GM21619 (cell line): ENCODE measurements at regions not wholly inside any gene's neighbourhood (a gene's known extent, or its start where the extent isn't known, plus 50 kb on each side); places are given as distances from the start of the nearest gene placed in this dataset.
"Not testable (repeated sequence)": the region's sequence is repeated elsewhere in the genome, so short reads cannot be mapped to it uniquely, and the experiment has no call there.

Source experiments
- ATAC-seq: cut with Tn5 transposase; IDR thresholded peaks from one replicate; pipeline ENCODE4 v1.9.1; 2021; ENCODE audit not compliant: unreplicated experiment

- ATAC-seq, result no peak
These were observed 849.2 kb upstream of the LRFN5 start for GRCh38 chr14:40757376-40757950.

- ATAC-seq, result no peak
These were observed 873.5 kb upstream of the LRFN5 start for GRCh38 chr14:40733206-40733605.

- no peak for ATAC-seq
These were observed 879.6 kb upstream of the LRFN5 start for GRCh38 chr14:40727107-40727506.

DNA sequence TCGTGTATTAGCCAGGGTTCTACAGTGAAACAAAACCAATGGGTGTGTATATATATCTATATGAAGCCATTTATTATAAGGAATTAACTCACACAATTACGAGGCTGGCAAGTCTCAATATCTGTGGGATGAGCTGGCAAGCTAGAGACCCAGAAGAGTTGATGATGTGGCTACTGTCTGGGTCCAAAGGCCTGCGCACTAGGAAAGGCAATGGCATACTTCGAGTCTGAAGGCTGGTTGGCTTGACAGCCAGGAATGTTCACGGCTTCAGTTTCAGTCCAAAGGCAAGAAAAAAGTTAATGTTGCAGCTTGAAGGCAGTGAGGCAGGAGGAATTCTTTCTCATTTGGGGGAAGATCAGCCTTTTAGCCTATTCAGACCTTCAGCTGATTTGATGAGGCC is 893.3 kb upstream of the LRFN5 start:
- no peak for ATAC-seq

- no peak for ATAC-seq
These were observed 909.4 kb upstream of the LRFN5 start for GRCh38 chr14:40697231-40697630.

DNA sequence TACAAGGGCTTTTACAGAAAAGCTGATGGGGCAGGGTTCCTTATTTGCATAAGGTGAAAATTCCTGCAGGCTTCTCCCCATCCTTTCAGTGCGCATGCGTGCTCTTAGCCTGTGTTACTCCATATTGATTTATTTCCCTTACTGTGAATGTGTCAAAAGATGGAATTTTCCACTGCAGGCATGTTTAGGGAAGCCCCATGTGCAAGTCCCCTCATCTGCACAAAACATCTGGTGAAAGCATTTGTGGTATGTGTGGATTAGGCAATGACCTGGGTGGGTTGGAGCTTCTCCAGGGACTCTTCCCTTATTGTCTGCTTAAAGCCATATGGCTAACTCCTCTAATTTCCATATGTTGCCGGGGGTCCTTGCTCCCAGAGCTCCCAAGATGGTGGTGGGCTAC is 912.7 kb upstream of the LRFN5 start:
- no peak for ATAC-seq

GRCh38 chr14:40691066-40691465 is 915.6 kb upstream of the LRFN5 start:
- no peak for ATAC-seq

DNA sequence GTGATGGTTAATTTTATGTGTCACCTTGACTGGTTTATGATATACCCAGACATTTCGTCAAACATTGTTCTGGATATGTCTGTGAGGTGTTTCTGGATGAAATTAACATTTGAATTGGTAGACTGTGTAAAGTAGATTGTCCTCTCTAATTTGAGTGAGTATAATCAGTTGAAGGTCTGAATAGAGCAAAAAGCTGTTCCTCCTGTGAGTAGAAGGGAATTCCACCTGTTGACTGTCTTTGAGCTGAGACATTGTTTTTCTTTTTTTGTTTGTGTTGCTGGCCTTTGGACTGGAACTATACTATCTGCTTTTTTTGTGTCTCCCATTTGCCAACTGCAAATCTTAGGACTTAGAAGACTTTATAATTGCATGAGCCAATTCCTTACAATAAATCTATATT is 920.9 kb upstream of the LRFN5 start:
- ATAC-seq, result no peak

DNA sequence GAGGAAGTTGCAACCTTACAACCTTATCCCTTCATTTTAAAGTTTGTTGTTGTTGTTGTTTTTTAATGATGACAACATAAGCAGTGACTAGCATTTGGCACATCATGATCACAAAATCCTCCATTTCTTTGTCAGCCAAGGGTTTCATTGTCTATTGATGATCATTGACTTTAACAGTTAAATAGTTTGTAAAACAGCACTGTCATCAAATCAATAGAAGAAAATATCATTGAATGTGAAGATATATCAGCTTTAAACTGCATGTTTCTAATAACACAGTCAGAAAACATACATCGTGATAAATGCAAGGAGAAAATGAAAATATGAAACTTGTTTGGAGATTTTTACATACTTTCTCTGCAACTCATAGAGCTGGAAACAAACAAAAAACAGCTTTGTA is 922.3 kb upstream of the LRFN5 start:
- ATAC-seq, result no peak

DNA sequence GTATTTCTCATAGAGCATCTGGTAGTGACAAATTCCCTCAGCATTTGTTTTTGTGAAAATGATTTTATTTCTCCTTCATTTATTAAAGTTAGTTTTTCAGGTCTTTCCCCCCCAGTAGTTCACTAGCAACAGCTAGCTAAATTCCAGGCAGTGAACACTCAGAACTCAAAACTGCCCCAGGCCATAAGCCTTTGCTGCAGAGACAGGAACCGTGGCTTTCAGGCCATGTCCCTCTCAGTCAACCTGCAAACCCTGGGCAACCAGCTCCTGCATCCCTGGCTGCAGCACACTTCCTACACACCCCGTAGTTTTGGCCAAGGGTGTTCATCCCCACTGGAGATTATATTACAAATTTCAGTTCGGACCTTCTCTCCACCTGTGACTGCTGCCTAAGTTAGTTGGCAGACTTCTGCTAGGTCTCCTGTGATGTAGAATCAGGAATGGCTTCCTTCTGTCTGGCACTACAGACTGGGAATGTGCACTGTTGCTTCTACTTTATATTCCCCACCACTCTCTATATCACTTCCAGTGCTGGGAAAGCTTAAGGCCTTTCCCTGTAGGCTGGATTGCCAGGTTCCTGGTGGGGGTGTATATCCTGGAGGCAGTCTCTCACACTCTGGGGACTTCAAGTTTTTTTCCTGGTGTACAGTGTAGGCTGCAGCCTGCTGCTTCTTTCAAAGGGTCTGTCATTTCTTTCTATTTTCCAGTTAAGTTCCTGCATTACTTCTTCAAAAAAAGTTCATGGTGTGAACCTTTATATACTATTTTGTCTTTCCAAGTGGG is 924.4 kb upstream of the LRFN5 start:
- no peak for ATAC-seq

DNA sequence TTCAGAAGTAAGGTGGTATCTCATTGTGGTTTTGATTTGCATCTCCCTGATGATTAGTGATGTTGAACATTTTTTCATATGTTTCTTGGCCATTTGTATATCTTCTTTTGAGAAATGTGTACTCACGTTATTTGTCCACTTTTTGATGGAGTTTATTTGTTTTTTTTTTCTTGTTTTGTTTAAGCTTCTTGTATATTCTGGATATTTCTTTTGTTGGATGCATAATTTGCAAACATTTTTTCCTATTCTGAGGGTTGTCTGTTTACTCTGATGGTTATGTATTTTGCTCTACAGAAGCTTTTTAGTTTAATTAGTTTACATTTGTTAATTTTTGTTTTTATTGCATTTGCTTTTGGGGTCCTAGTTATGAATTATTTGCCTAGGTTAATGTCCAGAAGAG is 927.4 kb upstream of the LRFN5 start:
- no peak for ATAC-seq

DNA sequence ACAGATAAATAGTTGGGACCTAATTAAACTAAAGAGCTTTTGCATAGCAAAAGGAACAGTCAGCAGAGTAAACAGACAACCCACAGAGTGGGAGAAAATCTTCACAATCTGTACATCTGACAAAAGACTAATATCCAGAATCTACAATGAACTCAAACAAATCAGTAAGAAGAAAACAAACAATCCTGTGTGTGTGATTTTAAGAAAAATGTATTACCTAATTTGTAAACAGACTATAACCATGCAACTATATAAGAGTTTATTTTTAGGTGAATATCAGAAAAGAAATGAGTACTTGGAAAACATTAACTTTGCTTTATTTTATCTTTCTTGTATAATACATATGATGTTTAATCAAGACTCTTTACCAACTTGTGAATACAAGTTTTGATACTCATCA is 929.5 kb upstream of the LRFN5 start:
- not testable (repeated sequence) for ATAC-seq

DNA sequence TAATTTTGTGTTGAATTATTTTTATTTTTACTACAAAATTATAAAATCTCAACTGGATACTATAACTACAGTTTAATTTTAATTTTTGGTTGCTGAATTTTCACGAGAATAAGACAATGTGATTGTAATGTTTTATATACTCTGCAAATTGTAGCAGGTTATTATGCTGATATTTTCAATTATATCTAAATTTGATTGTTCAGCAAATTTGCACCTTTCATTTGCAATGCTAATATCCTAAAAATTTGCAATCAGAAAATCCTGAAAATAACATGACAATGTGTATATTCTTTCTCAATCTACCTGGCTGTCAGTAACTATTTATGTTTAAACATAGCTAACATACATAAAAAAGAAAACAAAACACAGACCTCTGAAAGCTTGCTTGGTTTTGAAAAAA is 932.2 kb upstream of the LRFN5 start:
- ATAC-seq, result no peak

DNA sequence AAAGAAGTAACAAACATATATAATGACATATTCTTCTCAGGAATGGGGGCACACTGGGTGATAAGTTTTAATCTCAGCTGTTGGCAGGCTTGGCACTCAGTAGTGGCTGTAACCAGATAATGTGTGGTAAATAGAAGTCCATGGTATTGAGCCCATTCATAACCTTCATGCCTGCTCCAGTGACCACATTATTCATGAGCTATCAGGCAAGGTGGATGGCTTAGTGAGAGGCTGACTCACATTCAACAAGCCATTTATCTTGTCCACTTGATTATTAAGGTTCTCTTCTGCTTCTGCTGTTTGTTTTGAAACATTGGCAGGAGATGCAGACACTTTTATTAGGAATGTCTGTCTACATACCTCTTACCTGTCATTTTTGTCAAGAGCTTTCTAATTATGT is 950.4 kb upstream of the LRFN5 start:
- no peak for ATAC-seq

DNA sequence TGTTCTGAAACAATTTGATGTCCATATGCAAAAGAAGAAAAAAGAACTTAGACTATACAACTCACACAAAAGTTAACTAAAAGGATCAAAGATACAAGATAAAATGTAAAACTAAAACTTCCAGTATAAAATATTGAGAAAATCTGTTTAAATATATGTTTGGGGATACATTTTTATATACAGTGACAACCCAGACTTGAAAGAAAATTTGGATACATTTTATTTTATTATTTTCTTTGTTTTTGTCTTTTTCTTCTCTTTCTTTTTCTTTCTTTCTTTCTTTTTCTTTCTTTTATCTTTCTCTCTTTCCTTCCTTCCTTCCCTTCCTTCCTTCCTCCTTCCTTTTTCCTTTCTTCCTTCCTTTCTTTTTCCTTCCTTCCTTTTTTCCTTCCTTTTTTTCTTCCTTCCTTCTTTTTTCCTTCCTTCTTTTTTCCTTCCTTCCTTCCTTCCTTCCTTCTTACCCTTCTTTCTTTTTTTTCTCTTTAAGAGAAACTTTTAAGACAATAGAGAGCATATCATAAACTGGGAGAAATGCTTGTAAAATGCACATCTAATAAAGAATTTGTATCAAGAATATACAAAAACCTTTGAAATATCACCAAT is 954.5 kb upstream of the LRFN5 start:
- ATAC-seq, result no peak

DNA sequence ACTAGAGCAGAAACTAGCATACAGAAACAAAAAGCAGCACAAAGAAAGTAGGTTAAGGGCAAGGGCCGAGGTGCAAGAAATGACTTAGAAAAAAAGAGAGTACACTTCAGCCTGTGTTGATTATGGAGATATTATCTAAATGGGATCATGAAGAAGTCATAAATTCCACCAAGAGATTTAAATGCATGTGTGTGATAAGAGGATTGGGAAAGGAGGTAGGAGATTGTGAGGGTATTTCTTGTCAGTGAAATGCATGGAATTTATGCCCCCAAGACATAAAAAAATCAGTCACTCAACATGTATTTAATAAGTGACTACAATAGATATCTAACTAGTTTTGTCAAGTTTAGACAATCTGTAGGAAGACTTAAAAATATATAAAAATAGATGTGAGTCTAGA is 976.2 kb upstream of the LRFN5 start:
- no peak for ATAC-seq

DNA sequence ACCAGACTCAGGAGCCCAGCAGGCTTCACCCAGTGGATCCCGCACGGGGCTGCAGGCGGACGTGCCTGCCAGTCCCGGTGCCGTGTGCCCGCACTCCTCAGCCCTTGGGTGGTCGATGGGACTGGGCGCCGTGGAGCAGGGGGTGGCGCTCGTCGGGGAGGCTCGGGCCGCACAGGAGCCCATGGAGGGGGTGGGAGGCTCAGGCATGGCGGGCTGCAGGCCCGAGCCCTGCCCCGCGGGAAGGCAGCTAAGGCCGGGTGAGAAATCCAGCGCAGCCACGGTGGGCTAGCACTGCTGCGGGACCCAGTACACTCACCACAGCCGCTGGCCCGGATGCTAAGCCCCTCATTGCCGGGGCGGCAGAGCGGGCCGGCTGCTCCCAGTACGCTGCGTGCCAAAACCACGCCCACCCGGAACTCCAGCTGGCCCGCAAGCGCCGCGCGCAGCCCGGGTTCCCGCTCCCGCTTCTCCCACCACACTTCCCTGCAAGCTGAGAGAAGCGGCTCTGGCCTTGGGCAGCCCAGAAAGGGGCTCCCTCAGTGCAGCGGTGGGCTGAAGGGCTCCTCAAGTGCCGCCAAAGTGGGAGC is 977.0 kb upstream of the LRFN5 start:
- not testable (repeated sequence) for ATAC-seq

DNA sequence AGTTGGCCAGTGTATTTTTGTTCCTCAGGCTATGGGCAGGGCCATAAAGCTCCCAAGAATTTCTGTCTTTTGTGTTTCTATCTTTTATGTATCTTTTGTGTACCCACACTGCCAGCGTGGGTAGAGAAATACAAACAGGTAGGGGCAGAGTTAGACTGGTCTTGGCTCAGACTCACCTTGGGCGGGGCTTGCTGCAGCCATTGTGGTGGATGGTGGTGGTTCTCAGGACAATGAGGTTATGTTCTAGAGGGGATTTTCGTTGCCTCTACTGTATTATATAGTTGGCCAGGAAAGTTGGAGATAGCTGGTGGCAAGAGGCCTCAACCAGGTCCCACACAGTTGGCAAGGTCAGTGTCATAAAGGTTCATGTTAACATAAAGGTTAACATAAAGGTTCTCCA is 977.5 kb upstream of the LRFN5 start:
- ATAC-seq, result no peak

DNA sequence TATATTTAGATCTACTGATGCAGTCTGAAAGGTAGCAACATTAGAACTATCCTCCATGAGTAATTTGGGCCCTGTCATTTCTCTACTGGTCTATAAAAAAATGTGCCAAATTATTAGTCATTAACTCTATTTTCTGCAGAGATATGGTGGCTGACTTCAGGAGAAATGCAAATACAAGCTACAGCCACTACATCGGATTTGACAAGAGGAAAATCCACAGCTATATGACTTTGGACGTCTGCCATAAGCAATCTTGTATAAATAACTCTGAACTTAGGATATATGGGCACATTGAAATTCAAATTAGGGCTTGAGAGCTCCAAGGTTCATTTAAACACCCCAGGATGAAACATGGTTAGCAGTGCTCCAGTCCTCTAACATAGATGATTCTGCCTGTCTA is 983.0 kb upstream of the LRFN5 start:
- ATAC-seq, result no peak

DNA sequence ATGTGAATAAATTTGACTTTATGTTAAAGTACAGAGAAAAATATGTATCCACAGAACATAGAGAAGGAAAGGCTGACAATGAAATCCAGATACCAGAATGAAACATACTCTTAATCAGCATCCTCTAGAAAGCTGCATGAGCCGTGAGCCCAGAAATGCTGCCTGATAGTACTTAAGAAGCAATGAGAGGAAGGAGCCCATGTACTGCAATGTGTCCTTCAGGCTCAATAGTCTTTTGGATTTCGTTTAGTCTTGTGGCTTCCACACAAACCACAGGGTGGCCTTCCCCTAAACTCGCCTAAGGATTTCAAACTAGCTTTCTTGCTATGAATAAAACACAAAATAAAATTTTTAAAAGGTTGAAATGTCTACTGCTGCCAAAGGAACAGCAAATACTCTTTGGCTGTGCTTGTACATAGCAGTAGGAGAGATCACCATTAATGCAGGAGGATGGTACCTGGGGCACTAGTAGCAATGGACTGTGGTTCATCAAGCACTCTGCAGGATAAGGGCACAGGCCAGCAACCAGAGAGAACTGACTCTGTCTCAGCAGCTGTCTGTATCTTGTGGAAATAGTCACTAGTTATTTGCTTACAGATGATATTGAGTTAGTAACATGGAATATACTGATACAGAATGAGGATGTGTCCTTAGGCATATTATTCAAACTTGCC is 988.3 kb upstream of the LRFN5 start:
- ATAC-seq, result no peak

GRCh38 chr14:40616579-40616978 is 990.1 kb upstream of the LRFN5 start:
- no peak for ATAC-seq

GRCh38 chr14:40601063-40601462 is 1005.6 kb upstream of the LRFN5 start:
- ATAC-seq, result no peak
